MCF 10A (cell line): ENCODE measurements at regions not wholly inside any gene's neighbourhood (a gene's known extent, or its start where the extent isn't known, plus 50 kb on each side); places are given as distances from the start of the nearest gene placed in this dataset.

Experiments used
- BruUV-seq: library from RNA; stranded (reverse); fragments of 400-500 nt; replicated peaks from 2 replicates; lab custom pipeline; 2021; lab: Mats Ljungman, UMichigan
- CTCF ChIA-PET: fragments of 300-600 bp; sonication (Branson Sonifier 250); formaldehyde crosslinking; extraction: SDS; loops from one replicate; lab custom pipeline; 2021; ENCODE audit warnings: antibody characterized with exemption, inconsistent platforms; lab: Yijun Ruan, JAX
- POLR2A ChIA-PET: fragments of 300-600, 350-650 bp; sonication (Branson Sonifier 250); formaldehyde crosslinking; extraction: SDS; loops from one replicate; lab custom pipeline; 2020; ENCODE audit warnings: antibody characterized with exemption, inconsistent platforms; lab: Yijun Ruan, JAX
- DNase-seq: peaks from one replicate; pipeline ENCODE4 v3.0.0-alpha.2; 2018; ENCODE audit not compliant: unreplicated experiment
- H3K27ac Mint-ChIP-seq: one replicate; pipeline ENCODE4 v1.8.0; 2022; ENCODE audit warnings: mild to moderate bottlenecking, low read depth, mixed read lengths; ENCODE audit not compliant: unreplicated experiment
- H3K27me3 Mint-ChIP-seq: one replicate; pipeline ENCODE4 v1.8.0; 2022; ENCODE audit warnings: mixed read lengths; ENCODE audit not compliant: insufficient read depth, unreplicated experiment
- H3K36me3 Mint-ChIP-seq: one replicate; pipeline ENCODE4 v1.8.0; 2022; ENCODE audit warnings: mild to moderate bottlenecking, moderate library complexity, mixed read lengths; ENCODE audit not compliant: insufficient read depth, unreplicated experiment
- H3K4me1 Mint-ChIP-seq: one replicate; pipeline ENCODE4 v1.8.0; 2022; ENCODE audit warnings: mixed read lengths; ENCODE audit not compliant: insufficient read depth, unreplicated experiment
- H3K4me3 Mint-ChIP-seq: one replicate; pipeline ENCODE4 v1.8.0; 2022; ENCODE audit warnings: mild to moderate bottlenecking, moderate library complexity, mixed read lengths; ENCODE audit not compliant: unreplicated experiment
- H3K9me3 Mint-ChIP-seq: one replicate; pipeline ENCODE4 v1.8.0; 2022; ENCODE audit warnings: mixed read lengths; ENCODE audit not compliant: unreplicated experiment
- intact Hi-C: fragments of 100-400 bp; cut with micrococcal nuclease; formaldehyde crosslinking; loops from 2 replicates; pipeline ENCODE4 v1.14.1; 2022
- TF ChIP-seq, protein P1 (sequence below): fragments of 200-600 bp; IDR thresholded peaks from one replicate; pipeline ENCODE4 v1.8.0; 2022; ENCODE audit warnings: antibody characterized with exemption, mild to moderate bottlenecking; ENCODE audit not compliant: unreplicated experiment

DNA sequence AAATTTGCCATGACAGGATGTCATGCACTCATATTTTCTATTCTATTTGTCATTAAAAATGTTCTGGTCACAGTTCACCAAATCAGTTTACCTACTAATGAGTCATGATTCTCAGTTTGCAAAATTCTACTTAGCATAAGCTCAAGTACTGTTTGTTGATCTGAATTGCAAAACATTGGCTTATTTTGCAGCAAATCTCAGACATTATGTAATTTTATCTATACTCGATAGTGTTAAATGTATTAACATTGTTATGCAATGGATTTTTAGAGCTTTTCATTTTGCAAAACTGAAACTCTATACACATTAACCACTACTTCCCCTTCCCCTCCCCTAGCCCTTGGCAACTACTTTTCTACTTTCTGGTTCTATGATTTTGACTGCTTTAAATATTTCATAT is 213.8 kb upstream of the ZFP64 start:
- POLR2A ChIA-PET = no interaction called here
- no peak for DNase-seq
- Mint-ChIP-seq H3K27me3 (no peaks in the 10 kb centered on the region), H3K4me1 (no peaks in the 10 kb centered on the region), H3K9me3 (peaks cover 8% of the 10 kb centered on the region), H3K36me3 (no peaks in the 10 kb centered on the region), H3K27ac (no peak overlapping the region), H3K4me3 (no peak overlapping the region)
- TF ChIP-seq, protein P1, sequence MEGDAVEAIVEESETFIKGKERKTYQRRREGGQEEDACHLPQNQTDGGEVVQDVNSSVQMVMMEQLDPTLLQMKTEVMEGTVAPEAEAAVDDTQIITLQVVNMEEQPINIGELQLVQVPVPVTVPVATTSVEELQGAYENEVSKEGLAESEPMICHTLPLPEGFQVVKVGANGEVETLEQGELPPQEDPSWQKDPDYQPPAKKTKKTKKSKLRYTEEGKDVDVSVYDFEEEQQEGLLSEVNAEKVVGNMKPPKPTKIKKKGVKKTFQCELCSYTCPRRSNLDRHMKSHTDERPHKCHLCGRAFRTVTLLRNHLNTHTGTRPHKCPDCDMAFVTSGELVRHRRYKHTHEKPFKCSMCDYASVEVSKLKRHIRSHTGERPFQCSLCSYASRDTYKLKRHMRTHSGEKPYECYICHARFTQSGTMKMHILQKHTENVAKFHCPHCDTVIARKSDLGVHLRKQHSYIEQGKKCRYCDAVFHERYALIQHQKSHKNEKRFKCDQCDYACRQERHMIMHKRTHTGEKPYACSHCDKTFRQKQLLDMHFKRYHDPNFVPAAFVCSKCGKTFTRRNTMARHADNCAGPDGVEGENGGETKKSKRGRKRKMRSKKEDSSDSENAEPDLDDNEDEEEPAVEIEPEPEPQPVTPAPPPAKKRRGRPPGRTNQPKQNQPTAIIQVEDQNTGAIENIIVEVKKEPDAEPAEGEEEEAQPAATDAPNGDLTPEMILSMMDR = no peak
- CTCF ChIA-PET = interaction anchor here (0.9 to 1.2 kb wide), 2 partner anchors 24 to 25 kb away, joined by 3 read pairs; no protein-coding TSS in a partner anchor
- BruUV-seq = no TSS peak
- intact Hi-C loops = no loop called here

DNA sequence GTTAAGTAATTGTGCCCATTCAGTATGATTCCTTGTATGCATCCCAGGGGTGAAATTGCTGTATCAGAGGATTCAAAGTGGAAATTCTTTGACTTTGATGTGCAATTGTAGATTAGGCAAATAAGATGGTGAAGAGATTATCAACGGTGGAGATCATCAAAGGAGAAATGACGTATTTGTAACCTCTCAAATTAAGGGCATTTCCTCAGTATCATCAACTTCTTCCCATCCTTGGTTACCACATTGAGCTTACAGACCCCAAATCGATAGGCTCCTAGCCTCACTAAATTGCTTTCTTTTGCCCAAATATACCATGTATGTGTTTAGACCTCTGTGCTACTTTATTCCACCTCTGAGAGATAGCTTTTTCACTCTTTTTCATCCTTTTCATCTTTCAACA is 213.1 kb upstream of the ZFP64 start:
- DNase-seq = no peak
- Mint-ChIP-seq H3K4me1 (no peaks in the 10 kb centered on the region), H3K9me3 (peaks cover 8% of the 10 kb centered on the region), H3K27ac (no peak overlapping the region), H3K4me3 (no peak overlapping the region), H3K27me3 (no peaks in the 10 kb centered on the region), H3K36me3 (no peaks in the 10 kb centered on the region)
- intact Hi-C loops = no loop called here
- ChIA-PET CTCF (interaction anchor here (0.6 to 1.2 kb wide), 4 partner anchors 24 to 93 kb away, joined by 3 read pairs; no protein-coding TSS in a partner anchor), POLR2A (no interaction called here)
- no TSS peak for BruUV-seq
- TF ChIP-seq, protein P1 = no peak

DNA sequence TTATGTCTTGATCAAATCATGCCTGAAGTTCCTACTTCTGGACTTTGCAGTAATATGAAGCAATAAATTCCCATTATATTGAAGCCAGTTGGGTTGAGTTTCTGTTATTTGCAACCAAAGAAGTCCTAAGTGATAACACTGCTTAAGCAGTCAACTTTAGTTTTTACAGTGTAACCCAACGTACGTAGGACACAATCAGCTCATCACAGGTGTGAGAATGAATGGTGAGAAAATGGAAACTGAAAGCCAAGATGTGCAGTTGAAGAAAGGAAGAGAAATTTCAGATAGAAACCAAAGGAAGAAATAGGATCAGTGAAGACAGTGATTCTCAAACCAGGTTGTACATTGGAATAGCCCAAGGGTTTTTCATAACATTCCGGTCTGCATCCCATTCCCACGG is 211.4 kb upstream of the ZFP64 start:
- Mint-ChIP-seq H3K4me1 (no peaks in the 10 kb centered on the region), H3K4me3 (no peak overlapping the region), H3K27me3 (no peaks in the 10 kb centered on the region), H3K27ac (no peak overlapping the region), H3K9me3 (peaks cover 24% of the 10 kb centered on the region), H3K36me3 (no peaks in the 10 kb centered on the region)
- TF ChIP-seq, protein P1 = no peak
- no peak for DNase-seq
- POLR2A ChIA-PET = no interaction called here
- CTCF ChIA-PET = interaction anchor here (0.6 to 1.5 kb wide), 3 partner anchors 22 to 28 kb away, joined by 3 to 4 read pairs (median 3); no protein-coding TSS in a partner anchor
- intact Hi-C loops = no loop called here
- BruUV-seq = no TSS peak

DNA sequence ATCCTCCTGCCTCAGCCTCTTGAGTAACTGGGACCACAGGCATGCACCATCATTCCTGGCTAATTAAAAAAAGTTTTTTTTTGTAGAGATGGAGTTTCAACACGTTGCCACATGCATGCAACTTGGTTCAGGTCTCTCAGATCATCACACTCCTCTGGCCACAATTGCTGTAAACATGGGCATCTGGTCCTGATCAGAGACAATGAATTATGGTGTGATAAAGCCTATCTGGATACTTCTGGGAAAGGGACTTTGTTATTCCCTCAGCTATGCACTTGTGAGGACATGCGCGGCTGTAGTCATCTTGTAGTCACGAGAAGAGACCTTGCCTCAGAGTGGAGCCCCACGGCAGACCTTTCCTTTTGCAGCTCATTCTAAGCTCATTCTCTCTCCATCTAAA is 210.9 kb upstream of the ZFP64 start:
- intact Hi-C loops = no loop called here
- H3K27me3 Mint-ChIP-seq = no peaks in the 10 kb centered on the region
- no TSS peak for BruUV-seq
- no peaks in the 10 kb centered on the region for H3K36me3 Mint-ChIP-seq
- CTCF ChIA-PET = interaction anchor here (0.6 kb wide), 1 partner anchor 28 kb away, joined by 3 read pairs; no protein-coding TSS in a partner anchor
- DNase-seq = no peak
- POLR2A ChIA-PET = no interaction called here
- no peak overlapping the region for H3K4me3 Mint-ChIP-seq
- TF ChIP-seq, protein P1 = no peak
- H3K9me3 Mint-ChIP-seq = peaks cover 25% of the 10 kb centered on the region
- no peak overlapping the region for H3K27ac Mint-ChIP-seq
- no peaks in the 10 kb centered on the region for H3K4me1 Mint-ChIP-seq
